ENCODE measurements at regions not wholly inside any gene's neighbourhood (a gene's known extent, or its start where the extent isn't known, plus 50 kb on each side); places are given as distances from the start of the nearest gene placed in this dataset.

DNA sequence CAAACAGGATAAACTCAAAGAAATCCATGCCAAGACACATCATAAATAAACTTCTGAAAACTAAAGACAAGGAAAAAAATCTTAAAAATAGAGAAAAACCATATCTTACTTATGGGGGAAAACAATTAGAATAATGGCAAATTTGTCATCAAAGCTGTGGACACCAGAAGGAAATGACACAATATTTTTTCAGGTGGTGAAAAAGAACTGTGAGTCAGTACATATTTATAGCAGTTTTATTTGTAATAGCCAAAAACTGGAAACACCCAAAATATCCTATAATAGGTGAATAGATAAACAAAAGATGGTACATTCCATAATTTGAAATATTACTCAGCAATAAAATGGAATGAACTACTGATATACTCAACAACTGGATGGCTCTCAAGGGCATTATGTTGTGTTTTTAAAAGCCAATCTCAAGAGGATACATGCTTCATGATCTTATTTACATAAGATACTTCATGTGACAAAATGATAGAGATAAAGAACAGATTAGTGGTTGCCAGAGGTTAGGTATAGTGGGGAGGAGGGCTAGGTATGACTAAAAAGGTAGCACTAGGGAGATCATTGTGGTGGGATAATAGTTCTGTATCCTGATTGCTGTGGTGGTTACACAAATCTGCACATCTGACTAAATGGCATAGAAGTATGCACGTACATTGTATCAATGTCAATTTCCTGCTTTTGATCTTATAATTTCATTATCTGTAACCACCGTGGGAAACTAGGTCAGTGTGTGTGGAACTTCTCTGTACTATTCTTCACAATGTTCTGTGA is 191.9 kb downstream of the PPP1R2C start:
- TF ChIP-seq GABPA (IDR thresholded peaks at IDR 0.05; ENCODE audit: low read depth): no peak
- TF ChIP-seq, protein P1, sequence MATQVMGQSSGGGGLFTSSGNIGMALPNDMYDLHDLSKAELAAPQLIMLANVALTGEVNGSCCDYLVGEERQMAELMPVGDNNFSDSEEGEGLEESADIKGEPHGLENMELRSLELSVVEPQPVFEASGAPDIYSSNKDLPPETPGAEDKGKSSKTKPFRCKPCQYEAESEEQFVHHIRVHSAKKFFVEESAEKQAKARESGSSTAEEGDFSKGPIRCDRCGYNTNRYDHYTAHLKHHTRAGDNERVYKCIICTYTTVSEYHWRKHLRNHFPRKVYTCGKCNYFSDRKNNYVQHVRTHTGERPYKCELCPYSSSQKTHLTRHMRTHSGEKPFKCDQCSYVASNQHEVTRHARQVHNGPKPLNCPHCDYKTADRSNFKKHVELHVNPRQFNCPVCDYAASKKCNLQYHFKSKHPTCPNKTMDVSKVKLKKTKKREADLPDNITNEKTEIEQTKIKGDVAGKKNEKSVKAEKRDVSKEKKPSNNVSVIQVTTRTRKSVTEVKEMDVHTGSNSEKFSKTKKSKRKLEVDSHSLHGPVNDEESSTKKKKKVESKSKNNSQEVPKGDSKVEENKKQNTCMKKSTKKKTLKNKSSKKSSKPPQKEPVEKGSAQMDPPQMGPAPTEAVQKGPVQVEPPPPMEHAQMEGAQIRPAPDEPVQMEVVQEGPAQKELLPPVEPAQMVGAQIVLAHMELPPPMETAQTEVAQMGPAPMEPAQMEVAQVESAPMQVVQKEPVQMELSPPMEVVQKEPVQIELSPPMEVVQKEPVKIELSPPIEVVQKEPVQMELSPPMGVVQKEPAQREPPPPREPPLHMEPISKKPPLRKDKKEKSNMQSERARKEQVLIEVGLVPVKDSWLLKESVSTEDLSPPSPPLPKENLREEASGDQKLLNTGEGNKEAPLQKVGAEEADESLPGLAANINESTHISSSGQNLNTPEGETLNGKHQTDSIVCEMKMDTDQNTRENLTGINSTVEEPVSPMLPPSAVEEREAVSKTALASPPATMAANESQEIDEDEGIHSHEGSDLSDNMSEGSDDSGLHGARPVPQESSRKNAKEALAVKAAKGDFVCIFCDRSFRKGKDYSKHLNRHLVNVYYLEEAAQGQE (IDR thresholded peaks at IDR 0.05; ENCODE audit: insufficient replicate concordance, low read depth): no peak
- TF ChIP-seq SPI1 (IDR thresholded peaks at IDR 0.05; ENCODE audit: borderline replicate concordance, low read depth): no peak
- TF ChIP-seq POLR2AphosphoS5 (IDR thresholded peaks at IDR 0.05; ENCODE audit: low read depth): no peak
- TF ChIP-seq, protein P2, sequence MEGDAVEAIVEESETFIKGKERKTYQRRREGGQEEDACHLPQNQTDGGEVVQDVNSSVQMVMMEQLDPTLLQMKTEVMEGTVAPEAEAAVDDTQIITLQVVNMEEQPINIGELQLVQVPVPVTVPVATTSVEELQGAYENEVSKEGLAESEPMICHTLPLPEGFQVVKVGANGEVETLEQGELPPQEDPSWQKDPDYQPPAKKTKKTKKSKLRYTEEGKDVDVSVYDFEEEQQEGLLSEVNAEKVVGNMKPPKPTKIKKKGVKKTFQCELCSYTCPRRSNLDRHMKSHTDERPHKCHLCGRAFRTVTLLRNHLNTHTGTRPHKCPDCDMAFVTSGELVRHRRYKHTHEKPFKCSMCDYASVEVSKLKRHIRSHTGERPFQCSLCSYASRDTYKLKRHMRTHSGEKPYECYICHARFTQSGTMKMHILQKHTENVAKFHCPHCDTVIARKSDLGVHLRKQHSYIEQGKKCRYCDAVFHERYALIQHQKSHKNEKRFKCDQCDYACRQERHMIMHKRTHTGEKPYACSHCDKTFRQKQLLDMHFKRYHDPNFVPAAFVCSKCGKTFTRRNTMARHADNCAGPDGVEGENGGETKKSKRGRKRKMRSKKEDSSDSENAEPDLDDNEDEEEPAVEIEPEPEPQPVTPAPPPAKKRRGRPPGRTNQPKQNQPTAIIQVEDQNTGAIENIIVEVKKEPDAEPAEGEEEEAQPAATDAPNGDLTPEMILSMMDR (IDR thresholded peaks at IDR 0.05; ENCODE audit: insufficient read depth, low read length): no peak
- no peaks in the 10 kb centered on the region for H3K27me3 ChIP-seq (ENCODE audit: insufficient read depth, poor library complexity, severe bottlenecking)
- no peak overlapping the region for H3K27ac ChIP-seq (replicated peaks)
- no peak overlapping the region for H3K4me3 ChIP-seq (replicated peaks; ENCODE audit: insufficient read depth, low read length)
- DNase-seq (ENCODE audit: low read depth in 1 of 2, low spot score in 1 of 2): no peak

DNA sequence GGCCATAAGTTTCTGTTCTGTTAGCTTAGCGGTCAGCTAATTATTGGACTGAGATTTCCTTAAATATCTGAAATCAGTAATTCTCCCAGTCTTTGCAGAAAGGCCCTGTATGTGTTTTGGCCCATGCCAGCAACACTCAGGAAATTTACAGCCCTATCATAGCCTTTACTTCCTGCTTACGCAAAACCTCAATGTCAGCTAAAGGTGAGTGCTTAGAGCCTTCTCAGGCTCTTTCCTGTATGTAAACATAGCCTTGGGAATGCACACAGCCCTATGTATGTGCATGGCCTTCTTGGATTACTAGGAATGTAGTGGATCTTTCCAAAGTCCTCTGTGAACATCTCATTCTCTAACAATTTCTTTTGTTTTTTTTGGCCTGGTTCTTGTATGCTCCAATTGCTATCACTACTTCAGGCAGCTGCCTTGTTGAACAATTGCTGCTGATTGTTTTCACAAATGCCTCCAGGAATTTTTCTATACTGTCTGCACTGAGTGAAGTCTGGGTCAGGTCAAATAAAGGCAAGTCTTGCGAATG is 200.0 kb downstream of the PPP1R2C start:
- DNase-seq (ENCODE audit: low read depth in 1 of 2, low spot score in 1 of 2): no peak
- TF ChIP-seq SPI1 (IDR thresholded peaks at IDR 0.05; ENCODE audit: borderline replicate concordance, low read depth) (no peak), POLR2AphosphoS5 (IDR thresholded peaks at IDR 0.05; ENCODE audit: low read depth) (no peak), GABPA (IDR thresholded peaks at IDR 0.05; ENCODE audit: low read depth) (no peak)
- TF ChIP-seq, protein P1 (IDR thresholded peaks at IDR 0.05; ENCODE audit: insufficient replicate concordance, low read depth): no peak
- TF ChIP-seq, protein P2 (IDR thresholded peaks at IDR 0.05; ENCODE audit: insufficient read depth, low read length): no peak

DNA sequence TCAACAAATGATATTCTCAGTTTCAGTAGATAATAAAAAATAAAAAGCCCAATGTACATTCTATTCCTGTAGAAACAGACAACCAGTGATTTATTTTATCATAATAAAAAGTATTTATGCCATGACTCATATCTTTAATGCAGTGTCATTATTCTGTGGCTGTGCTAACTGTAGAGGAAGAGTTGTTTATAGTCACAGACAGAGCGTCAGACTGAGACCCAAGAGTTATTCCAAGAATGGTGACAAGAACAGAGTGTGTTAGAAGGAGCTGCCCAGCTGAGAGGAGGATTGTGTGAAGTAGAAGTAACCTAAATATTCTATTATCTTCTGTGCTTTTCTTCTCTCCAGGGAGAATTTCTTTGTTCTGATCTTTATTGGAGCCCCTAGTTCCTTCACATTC is 210.7 kb downstream of the PPP1R2C start:
- Histone ChIP-seq H3K27ac (replicated peaks) (no peak overlapping the region), H3K27me3 (ENCODE audit: insufficient read depth, poor library complexity, severe bottlenecking) (no peaks in the 10 kb centered on the region), H3K4me3 (replicated peaks; ENCODE audit: insufficient read depth, low read length) (no peak overlapping the region)
- TF ChIP-seq, protein P2 (IDR thresholded peaks at IDR 0.05; ENCODE audit: insufficient read depth, low read length): no peak
- TF ChIP-seq GABPA (IDR thresholded peaks at IDR 0.05; ENCODE audit: low read depth) (no peak), POLR2AphosphoS5 (IDR thresholded peaks at IDR 0.05; ENCODE audit: low read depth) (no peak)
- no peak for DNase-seq (ENCODE audit: low read depth in 1 of 2, low spot score in 1 of 2)

More for the DNA sequence above, 200.0 kb downstream of the PPP1R2C start:
- H3K27me3 ChIP-seq (ENCODE audit: insufficient read depth, poor library complexity, severe bottlenecking): no peaks in the 10 kb centered on the region
- H3K27ac ChIP-seq (replicated peaks): no peak overlapping the region
- no peak overlapping the region for H3K4me3 ChIP-seq (replicated peaks; ENCODE audit: insufficient read depth, low read length)
